ENCODE measurements at regions not wholly inside any gene's neighbourhood (a gene's known extent, or its start where the extent isn't known, plus 50 kb on each side); places are given as distances from the start of the nearest gene placed in this dataset.

GRCh38 chr12:94832105-94832504 is 171.4 kb downstream of the NDUFA12 start:
- WGBS (ENCODE audit: low lambda C conversion rate): 54% methylated on average over 3 of the region's 3 CpGs
- H3K79me2 ChIP-seq (ENCODE audit: insufficient read depth): no peaks in the 10 kb centered on the region
- TF ChIP-seq, protein P1, sequence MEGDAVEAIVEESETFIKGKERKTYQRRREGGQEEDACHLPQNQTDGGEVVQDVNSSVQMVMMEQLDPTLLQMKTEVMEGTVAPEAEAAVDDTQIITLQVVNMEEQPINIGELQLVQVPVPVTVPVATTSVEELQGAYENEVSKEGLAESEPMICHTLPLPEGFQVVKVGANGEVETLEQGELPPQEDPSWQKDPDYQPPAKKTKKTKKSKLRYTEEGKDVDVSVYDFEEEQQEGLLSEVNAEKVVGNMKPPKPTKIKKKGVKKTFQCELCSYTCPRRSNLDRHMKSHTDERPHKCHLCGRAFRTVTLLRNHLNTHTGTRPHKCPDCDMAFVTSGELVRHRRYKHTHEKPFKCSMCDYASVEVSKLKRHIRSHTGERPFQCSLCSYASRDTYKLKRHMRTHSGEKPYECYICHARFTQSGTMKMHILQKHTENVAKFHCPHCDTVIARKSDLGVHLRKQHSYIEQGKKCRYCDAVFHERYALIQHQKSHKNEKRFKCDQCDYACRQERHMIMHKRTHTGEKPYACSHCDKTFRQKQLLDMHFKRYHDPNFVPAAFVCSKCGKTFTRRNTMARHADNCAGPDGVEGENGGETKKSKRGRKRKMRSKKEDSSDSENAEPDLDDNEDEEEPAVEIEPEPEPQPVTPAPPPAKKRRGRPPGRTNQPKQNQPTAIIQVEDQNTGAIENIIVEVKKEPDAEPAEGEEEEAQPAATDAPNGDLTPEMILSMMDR (IDR thresholded peaks at IDR 0.05): no peak
- TF ChIP-seq MXI1 (IDR thresholded peaks at IDR 0.05; ENCODE audit: low read depth, low read length): no peak
- TF ChIP-seq, protein P2, sequence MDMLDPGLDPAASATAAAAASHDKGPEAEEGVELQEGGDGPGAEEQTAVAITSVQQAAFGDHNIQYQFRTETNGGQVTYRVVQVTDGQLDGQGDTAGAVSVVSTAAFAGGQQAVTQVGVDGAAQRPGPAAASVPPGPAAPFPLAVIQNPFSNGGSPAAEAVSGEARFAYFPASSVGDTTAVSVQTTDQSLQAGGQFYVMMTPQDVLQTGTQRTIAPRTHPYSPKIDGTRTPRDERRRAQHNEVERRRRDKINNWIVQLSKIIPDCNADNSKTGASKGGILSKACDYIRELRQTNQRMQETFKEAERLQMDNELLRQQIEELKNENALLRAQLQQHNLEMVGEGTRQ (IDR thresholded peaks at IDR 0.05; ENCODE audit: borderline replicate concordance, low read depth, low read length): no peak
- TF ChIP-seq GABPA (IDR thresholded peaks at IDR 0.05; ENCODE audit: low read depth): no peak
- TF ChIP-seq, protein P3, sequence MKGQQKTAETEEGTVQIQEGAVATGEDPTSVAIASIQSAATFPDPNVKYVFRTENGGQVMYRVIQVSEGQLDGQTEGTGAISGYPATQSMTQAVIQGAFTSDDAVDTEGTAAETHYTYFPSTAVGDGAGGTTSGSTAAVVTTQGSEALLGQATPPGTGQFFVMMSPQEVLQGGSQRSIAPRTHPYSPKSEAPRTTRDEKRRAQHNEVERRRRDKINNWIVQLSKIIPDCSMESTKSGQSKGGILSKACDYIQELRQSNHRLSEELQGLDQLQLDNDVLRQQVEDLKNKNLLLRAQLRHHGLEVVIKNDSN (IDR thresholded peaks at IDR 0.05; ENCODE audit: borderline replicate concordance, low read depth): no peak
- TF ChIP-seq RXRA (IDR thresholded peaks at IDR 0.05; ENCODE audit: borderline replicate concordance, low read depth): no peak
- no peak for TF ChIP-seq TAF1 (IDR thresholded peaks at IDR 0.05; ENCODE audit: borderline replicate concordance, low read depth, low read length)
- TF ChIP-seq TEAD4 (IDR thresholded peaks at IDR 0.05; ENCODE audit: borderline replicate concordance, insufficient read depth): no peak
- TF ChIP-seq JUND (IDR thresholded peaks at IDR 0.05): no peak
- TF ChIP-seq, protein P4, sequence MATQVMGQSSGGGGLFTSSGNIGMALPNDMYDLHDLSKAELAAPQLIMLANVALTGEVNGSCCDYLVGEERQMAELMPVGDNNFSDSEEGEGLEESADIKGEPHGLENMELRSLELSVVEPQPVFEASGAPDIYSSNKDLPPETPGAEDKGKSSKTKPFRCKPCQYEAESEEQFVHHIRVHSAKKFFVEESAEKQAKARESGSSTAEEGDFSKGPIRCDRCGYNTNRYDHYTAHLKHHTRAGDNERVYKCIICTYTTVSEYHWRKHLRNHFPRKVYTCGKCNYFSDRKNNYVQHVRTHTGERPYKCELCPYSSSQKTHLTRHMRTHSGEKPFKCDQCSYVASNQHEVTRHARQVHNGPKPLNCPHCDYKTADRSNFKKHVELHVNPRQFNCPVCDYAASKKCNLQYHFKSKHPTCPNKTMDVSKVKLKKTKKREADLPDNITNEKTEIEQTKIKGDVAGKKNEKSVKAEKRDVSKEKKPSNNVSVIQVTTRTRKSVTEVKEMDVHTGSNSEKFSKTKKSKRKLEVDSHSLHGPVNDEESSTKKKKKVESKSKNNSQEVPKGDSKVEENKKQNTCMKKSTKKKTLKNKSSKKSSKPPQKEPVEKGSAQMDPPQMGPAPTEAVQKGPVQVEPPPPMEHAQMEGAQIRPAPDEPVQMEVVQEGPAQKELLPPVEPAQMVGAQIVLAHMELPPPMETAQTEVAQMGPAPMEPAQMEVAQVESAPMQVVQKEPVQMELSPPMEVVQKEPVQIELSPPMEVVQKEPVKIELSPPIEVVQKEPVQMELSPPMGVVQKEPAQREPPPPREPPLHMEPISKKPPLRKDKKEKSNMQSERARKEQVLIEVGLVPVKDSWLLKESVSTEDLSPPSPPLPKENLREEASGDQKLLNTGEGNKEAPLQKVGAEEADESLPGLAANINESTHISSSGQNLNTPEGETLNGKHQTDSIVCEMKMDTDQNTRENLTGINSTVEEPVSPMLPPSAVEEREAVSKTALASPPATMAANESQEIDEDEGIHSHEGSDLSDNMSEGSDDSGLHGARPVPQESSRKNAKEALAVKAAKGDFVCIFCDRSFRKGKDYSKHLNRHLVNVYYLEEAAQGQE (IDR thresholded peaks at IDR 0.05; ENCODE audit: low read depth, low read length): no peak
- TF ChIP-seq TCF12 (IDR thresholded peaks at IDR 0.05): no peak
- TF ChIP-seq RAD21 (IDR thresholded peaks at IDR 0.05; ENCODE audit: low read length): no peak
- TF ChIP-seq RCOR1 (IDR thresholded peaks at IDR 0.05; ENCODE audit: low read length): no peak
- no peak for TF ChIP-seq ELF1 (IDR thresholded peaks at IDR 0.05)
- H3K4me1 ChIP-seq (ENCODE audit: control insufficient read depth in 1 of 2, insufficient read depth in 2 of 2, low read depth in 1 of 2, low read length in 1 of 2): no peaks in the 10 kb centered on the region; a peak in 1 of 4 replicates
- no peaks in the 10 kb centered on the region for H3F3A ChIP-seq (replicated peaks; ENCODE audit: insufficient read depth)
- no peak overlapping the region for H3K4me3 ChIP-seq (ENCODE audit: low read depth in 2 of 2, low read length in 1 of 2)
- no peaks in the 10 kb centered on the region for H3K27me3 ChIP-seq (ENCODE audit: insufficient read depth)
- CTCF ChIA-PET: interaction anchor here (1.7 kb wide), 1 partner anchor 22 kb away, joined by 4 read pairs; no protein-coding TSS in a partner anchor
- POLR2A ChIA-PET: no interaction called here
- H3K4me2 ChIP-seq: no peak overlapping the region
- no peaks in the 10 kb centered on the region for H4K20me1 ChIP-seq (ENCODE audit: insufficient read depth)
- no peak for DNase-seq
- no peak overlapping the region for H3K9ac ChIP-seq
- no peaks in the 10 kb centered on the region for H3K36me3 ChIP-seq (replicated peaks in 1 of 2; ENCODE audit: control insufficient read depth in 1 of 2, insufficient read depth in 2 of 2, low read length in 1 of 2)
- no peak overlapping the region for H2AFZ ChIP-seq (ENCODE audit: low read depth)
- no peaks in the 10 kb centered on the region for H3K9me3 ChIP-seq
- no peaks in the 10 kb centered on the region for H3K9me2 ChIP-seq
- H3K27ac ChIP-seq (ENCODE audit: low read depth in 2 of 2, low read length in 1 of 2): no peak overlapping the region

All from SK-N-SH (cell line).